DOHH2 (cell line): ENCODE measurements at regions not wholly inside any gene's neighbourhood (a gene's known extent, or its start where the extent isn't known, plus 50 kb on each side); places are given as distances from the start of the nearest gene placed in this dataset.

ENCODE experiments used
- EZH2phosphoT487 ChIP-seq: fragments of 200-600 bp; sonication (generic); IDR thresholded peaks from 2 replicates; pipeline ENCODE4 v1.6.1; 2017; ENCODE audit warnings: borderline replicate concordance, mild to moderate bottlenecking, antibody characterized with exemption, low read length, moderate library complexity, mixed read lengths
- TF ChIP-seq, protein P1 (sequence below): fragments of 200-600 bp; sonication (generic); IDR thresholded peaks from one replicate; pipeline ENCODE4 v1.5.1; 2014; ENCODE audit warnings: antibody characterized with exemption, mild to moderate bottlenecking, low read depth, low read length; ENCODE audit not compliant: poor library complexity, severe bottlenecking

DNA sequence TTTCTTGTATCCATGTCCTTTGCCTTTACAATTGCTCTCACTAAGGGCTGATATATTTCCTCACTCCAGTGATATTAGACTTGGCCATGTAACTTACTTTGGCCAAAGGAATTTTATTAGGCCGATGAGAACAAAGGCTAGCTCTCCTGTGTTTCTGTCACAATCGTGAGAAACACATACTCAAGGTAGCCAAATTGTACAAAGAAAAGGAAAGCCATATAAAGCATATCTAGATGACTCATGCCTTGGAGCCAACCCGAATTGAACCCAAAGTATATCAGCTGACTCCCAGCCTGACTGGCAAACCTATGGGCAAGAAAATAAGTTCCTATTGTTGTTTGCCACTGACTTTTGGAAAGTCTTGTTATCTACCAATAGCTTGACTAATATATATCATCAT is 371.7 kb upstream of the LRRC7 start:
- TF ChIP-seq, protein P1, sequence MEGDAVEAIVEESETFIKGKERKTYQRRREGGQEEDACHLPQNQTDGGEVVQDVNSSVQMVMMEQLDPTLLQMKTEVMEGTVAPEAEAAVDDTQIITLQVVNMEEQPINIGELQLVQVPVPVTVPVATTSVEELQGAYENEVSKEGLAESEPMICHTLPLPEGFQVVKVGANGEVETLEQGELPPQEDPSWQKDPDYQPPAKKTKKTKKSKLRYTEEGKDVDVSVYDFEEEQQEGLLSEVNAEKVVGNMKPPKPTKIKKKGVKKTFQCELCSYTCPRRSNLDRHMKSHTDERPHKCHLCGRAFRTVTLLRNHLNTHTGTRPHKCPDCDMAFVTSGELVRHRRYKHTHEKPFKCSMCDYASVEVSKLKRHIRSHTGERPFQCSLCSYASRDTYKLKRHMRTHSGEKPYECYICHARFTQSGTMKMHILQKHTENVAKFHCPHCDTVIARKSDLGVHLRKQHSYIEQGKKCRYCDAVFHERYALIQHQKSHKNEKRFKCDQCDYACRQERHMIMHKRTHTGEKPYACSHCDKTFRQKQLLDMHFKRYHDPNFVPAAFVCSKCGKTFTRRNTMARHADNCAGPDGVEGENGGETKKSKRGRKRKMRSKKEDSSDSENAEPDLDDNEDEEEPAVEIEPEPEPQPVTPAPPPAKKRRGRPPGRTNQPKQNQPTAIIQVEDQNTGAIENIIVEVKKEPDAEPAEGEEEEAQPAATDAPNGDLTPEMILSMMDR = no peak
- TF ChIP-seq EZH2phosphoT487 = no peak
